ENCODE measurements at regions not wholly inside any gene's neighbourhood (a gene's known extent, or its start where the extent isn't known, plus 50 kb on each side); places are given as distances from the start of the nearest gene placed in this dataset.

GRCh38 chr2:217706513-217706912 is 296.3 kb downstream of the TNS1 start:
- H3K79me2 ChIP-seq (replicated peaks; ENCODE audit: insufficient read depth) = no peaks in the 10 kb centered on the region
- no peak overlapping the region for H3K4me3 Mint-ChIP-seq
- peaks cover 17% of the 10 kb centered on the region for H3K9me2 ChIP-seq (ENCODE audit: insufficient read depth)
- H3K4me2 ChIP-seq = no peak overlapping the region
- no peaks in the 10 kb centered on the region for H3K36me3 ChIP-seq (ENCODE audit: insufficient read depth)
- no peak for DNase-seq (ENCODE audit: low spot score)
- H3K36me3 Mint-ChIP-seq (ENCODE audit: low read depth) = no peaks in the 10 kb centered on the region
- H3K27ac ChIP-seq (ENCODE audit: low read depth) = no peak overlapping the region
- no peaks in the 10 kb centered on the region for H4K20me1 ChIP-seq (replicated peaks; ENCODE audit: insufficient read depth)
- H3K4me3 ChIP-seq = no peak overlapping the region
- no peaks in the 10 kb centered on the region for H3K27me3 ChIP-seq (ENCODE audit: insufficient read depth)
- peaks cover 4% of the 10 kb centered on the region; the same call in 1 of the 3 replicates for H3K4me1 Mint-ChIP-seq
- H3F3A ChIP-seq (replicated peaks; ENCODE audit: low read depth) = no peaks in the 10 kb centered on the region
- TF ChIP-seq CREB1 (CRISPR knock-in tag; IDR thresholded peaks at IDR 0.05; ENCODE audit: low read depth) (no peak), ZNF114 (CRISPR knock-in tag; IDR thresholded peaks at IDR 0.05) (no peak), STAT1 (IDR thresholded peaks at IDR 0.05; ENCODE audit: unreplicated experiment) (no peak)
- no peaks in the 10 kb centered on the region for H3K9me3 Mint-ChIP-seq
- H3K4me1 ChIP-seq (ENCODE audit: insufficient read depth) = no peaks in the 10 kb centered on the region
- H2AFZ ChIP-seq = no peak overlapping the region
- no peak overlapping the region for H3K27ac Mint-ChIP-seq
- no peak for ATAC-seq
- H3K27me3 Mint-ChIP-seq (ENCODE audit: insufficient read depth, low read depth, poor library complexity) = no peaks in the 10 kb centered on the region

- Mint-ChIP-seq H3K4me3 (no peak overlapping the region), H3K27me3 (ENCODE audit: insufficient read depth, low read depth, poor library complexity) (no peaks in the 10 kb centered on the region), H3K9me3 (no peaks in the 10 kb centered on the region), H3K27ac (no peak overlapping the region), H3K36me3 (ENCODE audit: low read depth) (no peaks in the 10 kb centered on the region), H3K4me1 (peaks cover 4% of the 10 kb centered on the region; the same call in 1 of the 3 replicates)
- Histone ChIP-seq H3K4me2 (no peak overlapping the region), H4K20me1 (replicated peaks; ENCODE audit: insufficient read depth) (no peaks in the 10 kb centered on the region), H3K27ac (ENCODE audit: low read depth) (no peak overlapping the region), H3K79me2 (replicated peaks; ENCODE audit: insufficient read depth) (no peaks in the 10 kb centered on the region), H3K9me2 (ENCODE audit: insufficient read depth) (peaks cover 17% of the 10 kb centered on the region), H3K36me3 (ENCODE audit: insufficient read depth) (no peaks in the 10 kb centered on the region), H3K27me3 (ENCODE audit: insufficient read depth) (no peaks in the 10 kb centered on the region), H2AFZ (no peak overlapping the region), H3K4me3 (no peak overlapping the region), H3F3A (replicated peaks; ENCODE audit: low read depth) (no peaks in the 10 kb centered on the region), H3K4me1 (ENCODE audit: insufficient read depth) (no peaks in the 10 kb centered on the region)
- no peak for ATAC-seq
- TF ChIP-seq ETS1 (IDR thresholded peaks at IDR 0.05) (no peak), REST (IDR thresholded peaks at IDR 0.05; ENCODE audit: unreplicated experiment) (no peak), EZH2 (IDR thresholded peaks at IDR 0.05; ENCODE audit: low read depth, unreplicated experiment) (no peak)
- no peak for DNase-seq (ENCODE audit: low spot score)
Measured at GRCh38 chr2:217706095-217706494, 296.7 kb downstream of the TNS1 start.

- H3K9me2 ChIP-seq (ENCODE audit: insufficient read depth) = peaks cover 15% of the 10 kb centered on the region
- no peak for ATAC-seq
- H3K4me3 ChIP-seq = no peak overlapping the region
- H3K9me3 Mint-ChIP-seq = no peaks in the 10 kb centered on the region
- no peaks in the 10 kb centered on the region for H3K4me1 ChIP-seq (ENCODE audit: insufficient read depth)
- no peak overlapping the region for H3K4me3 Mint-ChIP-seq
- H3K4me2 ChIP-seq = no peak overlapping the region
- H3K79me2 ChIP-seq (replicated peaks; ENCODE audit: insufficient read depth) = no peaks in the 10 kb centered on the region
- H3F3A ChIP-seq (replicated peaks; ENCODE audit: low read depth) = no peaks in the 10 kb centered on the region
- no peaks in the 10 kb centered on the region for H3K36me3 ChIP-seq (ENCODE audit: insufficient read depth)
- H3K27ac ChIP-seq (ENCODE audit: low read depth) = no peak overlapping the region
- no peak overlapping the region for H3K27ac Mint-ChIP-seq
- no peaks in the 10 kb centered on the region for H3K36me3 Mint-ChIP-seq (ENCODE audit: low read depth)
- no peak for DNase-seq (ENCODE audit: low spot score)
- no peaks in the 10 kb centered on the region for H3K27me3 ChIP-seq (ENCODE audit: insufficient read depth)
- H4K20me1 ChIP-seq (replicated peaks; ENCODE audit: insufficient read depth) = no peaks in the 10 kb centered on the region
- H3K27me3 Mint-ChIP-seq (ENCODE audit: insufficient read depth, low read depth, poor library complexity) = no peaks in the 10 kb centered on the region
- H2AFZ ChIP-seq = no peak overlapping the region
- peaks cover 4% of the 10 kb centered on the region; the same call in 1 of the 3 replicates for H3K4me1 Mint-ChIP-seq
- TF ChIP-seq CTCF (conservative IDR thresholded peaks at IDR 0.05; ENCODE audit: low read depth in 2 of 2) (no peak), ZNF331 (CRISPR knock-in tag; IDR thresholded peaks at IDR 0.05; ENCODE audit: low read depth) (no peak), ETS1 (IDR thresholded peaks at IDR 0.05) (no peak), CREB1 (CRISPR knock-in tag; IDR thresholded peaks at IDR 0.05; ENCODE audit: low read depth) (no peak), NANOG (IDR thresholded peaks at IDR 0.05; ENCODE audit: borderline replicate concordance) (no peak), STAT1 (IDR thresholded peaks at IDR 0.05; ENCODE audit: unreplicated experiment) (no peak), EZH2phosphoT487 (IDR thresholded peaks at IDR 0.05; ENCODE audit: unreplicated experiment) (no peak)
Measured at GRCh38 chr2:217705461-217705860, 297.3 kb downstream of the TNS1 start.
